ENCODE measurements at regions not wholly inside any gene's neighbourhood (a gene's known extent, or its start where the extent isn't known, plus 50 kb on each side); places are given as distances from the start of the nearest gene placed in this dataset.

DNA sequence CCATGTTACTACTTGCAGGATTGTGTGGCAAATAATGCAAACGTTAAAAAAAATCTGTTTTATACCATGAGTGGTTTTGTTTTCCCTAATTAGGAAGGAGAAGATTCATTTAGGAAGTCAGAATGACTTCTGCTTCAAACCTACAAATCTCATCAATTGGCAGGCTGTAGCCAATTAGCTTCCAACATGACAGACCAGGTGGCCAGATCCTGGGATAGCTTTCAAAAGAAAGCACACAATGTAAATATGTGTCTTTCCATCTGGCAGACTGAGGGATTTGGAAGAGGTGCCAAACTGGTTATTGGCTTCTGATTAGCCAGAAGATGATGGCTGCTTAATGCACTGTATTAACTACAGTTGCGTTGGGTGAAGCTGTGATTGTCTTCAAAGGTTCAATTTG is 432.8 kb downstream of the ANKRD50 start:
- no peak for DNase-seq

DNA sequence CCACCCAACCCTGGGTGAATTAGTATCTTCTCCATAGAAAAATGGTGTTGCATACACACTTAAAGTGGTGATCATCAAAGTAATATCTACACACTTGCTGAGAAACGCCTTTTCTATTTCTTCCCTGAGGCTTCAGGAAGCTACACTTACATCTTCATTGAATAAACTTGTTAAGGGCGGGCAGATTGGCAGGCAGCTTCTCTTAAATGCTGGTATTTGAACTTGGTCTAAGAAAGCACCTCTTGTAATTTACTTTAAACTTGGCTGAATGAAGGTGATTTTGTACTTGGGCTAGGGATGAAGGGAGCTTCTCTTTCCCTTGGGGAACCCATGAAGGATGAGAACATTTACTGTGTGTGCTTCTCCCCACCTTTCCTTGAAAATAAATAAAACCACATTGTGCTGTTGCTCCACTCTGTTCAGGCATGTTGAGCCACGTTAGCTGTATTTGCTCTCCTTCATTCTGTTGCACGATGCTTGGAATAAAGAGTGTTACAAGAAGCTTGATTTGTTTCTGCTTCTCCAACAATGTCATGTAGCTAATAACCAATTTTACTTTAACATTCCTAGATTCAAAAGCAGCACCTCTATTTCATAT is 430.1 kb downstream of the ANKRD50 start:
- no peak for DNase-seq

DNA sequence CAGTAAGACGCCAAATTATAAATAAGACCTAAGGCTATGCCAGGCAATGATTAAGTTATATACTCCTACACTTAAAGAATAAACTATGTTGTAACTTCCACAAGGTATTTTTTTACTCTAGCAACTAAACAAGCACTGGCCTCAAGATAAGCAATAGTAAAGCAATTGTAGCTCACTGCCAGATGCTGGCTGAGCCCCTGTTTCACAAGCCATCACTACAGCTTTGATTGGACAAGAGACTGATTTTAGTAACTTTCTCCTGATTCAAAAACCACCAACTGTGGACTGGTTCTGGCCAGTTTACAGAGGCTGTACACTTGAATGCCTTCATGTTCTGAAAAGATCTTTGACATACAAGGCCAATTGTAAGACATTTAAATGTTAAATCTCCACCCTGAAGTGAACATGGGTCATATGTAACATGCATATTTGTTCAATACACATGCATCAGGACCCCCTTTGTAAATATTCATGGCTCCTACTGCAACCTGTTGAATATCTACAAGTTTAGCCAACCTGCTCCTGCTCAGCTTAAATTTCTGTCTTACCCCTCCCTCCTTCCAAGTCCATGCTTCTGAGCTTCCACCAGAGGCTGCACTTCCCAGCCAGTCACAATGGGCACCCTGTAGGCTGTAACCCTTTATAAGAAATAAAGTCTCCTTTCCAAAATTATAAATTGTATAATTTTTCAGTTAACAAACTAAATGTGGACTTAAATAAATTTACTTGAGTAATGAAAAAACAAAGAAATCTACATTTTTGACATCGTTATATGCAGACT is 423.6 kb downstream of the ANKRD50 start:
- DNase-seq: no peak

DNA sequence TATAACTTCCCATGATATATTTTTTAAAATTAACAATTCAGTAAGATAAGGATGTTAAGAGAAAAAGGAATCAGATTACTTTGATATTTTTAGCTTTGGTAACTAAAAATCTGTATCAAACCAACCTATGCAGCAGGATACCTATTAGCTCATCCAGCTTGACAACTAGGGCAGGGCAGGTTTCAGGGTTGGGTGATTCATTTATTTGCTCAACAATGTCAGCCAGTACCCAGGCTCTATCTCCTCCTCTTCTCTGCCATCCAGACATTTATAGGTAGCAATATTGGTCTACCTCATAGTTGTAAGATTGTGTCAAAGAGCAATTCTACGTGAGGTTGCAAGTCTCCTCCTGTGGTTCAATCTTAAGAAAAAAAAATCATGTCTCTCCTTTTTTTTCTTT is 421.9 kb downstream of the ANKRD50 start:
- no peak for DNase-seq

DNA sequence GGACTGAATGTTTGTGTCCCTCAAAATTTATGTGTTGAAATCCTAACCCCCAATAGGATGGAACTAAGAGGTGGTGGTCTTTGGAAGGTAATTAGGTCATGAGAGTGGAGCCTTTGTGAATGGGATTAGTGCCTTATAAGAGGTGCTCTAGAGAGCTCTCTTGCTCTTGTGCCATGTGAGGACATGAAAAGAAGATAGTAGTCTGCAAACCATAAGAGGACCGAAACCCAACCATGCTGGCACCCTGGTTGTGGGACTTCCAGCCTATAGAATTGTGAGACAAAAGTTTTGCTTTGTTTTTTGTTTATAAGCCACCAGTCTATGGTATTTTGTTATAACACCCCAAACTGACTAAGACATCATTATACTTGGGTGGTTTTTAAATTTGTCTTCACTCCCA is 417.1 kb downstream of the ANKRD50 start:
- DNase-seq: no peak

DNA sequence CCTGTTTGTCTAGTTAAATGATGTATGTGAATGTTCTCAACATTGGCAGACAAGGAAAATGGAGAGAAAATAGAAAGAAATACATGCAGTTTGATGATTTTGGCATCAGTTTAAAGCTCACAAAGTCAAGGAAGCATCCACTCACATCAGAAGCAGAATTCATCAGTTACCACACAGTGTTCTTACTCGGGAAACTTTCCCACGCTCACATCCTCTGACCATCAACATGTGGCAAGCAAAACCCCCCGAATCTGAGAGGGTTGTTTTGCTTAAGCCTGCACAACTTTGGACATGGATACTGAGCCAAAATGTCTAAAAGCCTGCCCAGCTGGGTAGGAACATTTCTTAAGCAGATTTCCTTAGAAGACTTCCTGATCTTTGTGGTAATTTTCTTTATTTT is 407.6 kb downstream of the ANKRD50 start:
- DNase-seq: no peak

DNA sequence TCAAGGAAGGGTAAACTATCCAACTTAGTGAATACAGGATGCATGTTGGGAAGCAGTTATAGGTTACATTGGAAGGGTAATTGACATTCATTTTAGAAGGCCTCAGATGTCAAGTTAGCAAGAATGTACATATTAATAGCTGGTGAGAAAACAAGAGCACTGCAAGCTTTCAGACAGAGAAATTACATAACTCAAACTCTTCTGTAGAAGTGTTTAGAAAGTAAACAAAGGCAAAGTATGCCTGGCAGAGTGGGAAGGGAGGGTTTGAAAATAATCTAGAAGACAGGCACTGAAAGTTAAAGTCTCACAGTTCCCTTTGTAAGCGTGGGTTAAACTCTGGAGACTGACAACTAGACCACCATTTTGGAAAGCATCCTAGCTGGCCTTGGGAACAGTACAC is 406.2 kb downstream of the ANKRD50 start:
- DNase-seq: no peak

DNA sequence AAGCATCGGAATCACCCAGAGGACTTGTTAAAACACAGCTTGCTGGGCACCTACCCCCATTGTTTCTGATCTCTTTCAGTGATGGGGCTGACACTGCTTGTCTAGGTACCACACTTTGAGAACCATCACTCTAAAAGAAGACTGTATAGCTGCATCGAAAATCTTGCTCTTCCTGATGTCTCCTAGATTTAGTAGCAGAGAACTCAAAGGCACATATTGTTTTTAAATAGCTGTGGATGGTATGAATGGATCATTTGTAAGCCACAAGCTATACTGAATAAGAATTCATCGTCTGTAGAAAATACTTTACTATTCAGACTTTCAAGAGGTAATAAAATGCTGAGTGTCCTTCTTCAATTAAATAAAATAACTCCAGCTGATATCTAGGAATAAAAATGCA is 405.4 kb downstream of the ANKRD50 start:
- no peak for DNase-seq

DNA sequence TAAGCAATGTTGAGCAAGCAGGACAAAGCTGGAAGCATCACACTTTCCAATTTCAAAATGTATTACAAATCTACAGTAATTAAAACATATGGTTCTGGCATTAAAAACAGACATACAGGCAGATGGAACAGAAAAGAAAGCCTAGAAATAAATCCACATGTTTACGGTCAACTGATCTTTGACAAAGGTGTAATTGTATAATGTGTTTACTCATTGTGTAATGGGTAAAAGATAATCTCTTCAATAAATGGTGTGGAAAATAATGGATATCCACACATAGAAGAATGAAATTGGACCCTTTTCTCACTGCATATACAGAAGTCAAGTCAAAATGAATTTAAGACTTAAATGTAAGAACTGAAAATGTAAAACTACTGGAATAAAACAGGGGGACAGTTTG is 394.2 kb downstream of the ANKRD50 start:
- DNase-seq: no peak

DNA sequence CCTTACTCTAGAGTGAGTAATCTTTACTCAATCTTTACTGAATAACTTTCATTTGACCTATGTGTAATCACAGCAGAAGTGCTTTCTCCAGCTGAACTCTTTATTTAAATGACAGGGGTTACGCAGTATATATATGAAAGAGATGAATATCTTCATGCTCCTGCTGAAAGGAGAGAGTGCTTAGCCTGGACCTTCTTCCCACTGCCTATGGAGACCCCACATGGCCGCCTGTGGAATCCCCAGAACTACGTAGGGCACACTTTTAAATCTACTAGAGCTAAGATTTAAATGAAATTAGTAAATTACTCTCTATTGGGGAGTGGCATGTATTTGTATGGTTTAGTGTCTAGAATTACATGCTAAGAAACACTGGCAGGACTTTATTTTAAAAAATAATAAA is 391.2 kb downstream of the ANKRD50 start:
- no peak for DNase-seq

DNA sequence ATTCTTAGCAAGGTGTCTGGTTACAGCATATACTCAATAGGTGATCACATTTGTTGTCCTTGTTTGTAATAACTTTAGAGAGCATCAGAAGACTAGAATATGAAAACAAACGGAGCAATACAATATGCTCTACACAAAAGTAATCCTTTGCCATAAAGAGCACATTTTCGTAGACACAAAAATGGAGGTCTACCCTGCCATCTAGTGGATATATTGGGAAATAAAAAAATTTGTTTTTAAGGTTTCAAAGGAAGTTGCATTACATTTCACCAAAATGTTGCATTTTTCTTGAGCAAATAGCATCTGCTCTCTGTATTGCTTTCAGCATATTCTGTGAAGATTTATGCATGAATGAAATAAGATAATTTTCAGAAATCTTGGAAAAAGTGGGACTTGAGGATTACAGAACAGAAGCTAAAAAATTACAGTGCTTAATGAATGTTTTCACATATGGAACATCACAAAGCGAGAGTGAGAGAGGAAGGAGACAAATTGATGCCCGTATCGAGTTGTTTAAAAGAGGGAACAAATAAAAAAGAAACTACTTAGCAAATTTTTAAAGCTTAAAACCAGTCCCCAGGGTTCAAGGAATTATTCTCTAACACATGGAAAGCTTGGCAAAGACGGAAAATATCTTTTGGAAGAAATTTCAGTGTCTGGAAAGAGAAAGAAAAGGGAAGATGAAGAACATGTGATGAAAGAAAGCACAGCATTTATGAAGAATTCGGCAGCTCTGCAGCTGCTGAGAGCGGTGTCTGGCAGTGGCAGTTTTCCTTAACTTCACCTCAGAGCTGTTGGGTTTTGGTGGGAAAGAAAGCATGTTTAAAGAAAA is 390.1 kb downstream of the ANKRD50 start:
- no peak for DNase-seq

DNA sequence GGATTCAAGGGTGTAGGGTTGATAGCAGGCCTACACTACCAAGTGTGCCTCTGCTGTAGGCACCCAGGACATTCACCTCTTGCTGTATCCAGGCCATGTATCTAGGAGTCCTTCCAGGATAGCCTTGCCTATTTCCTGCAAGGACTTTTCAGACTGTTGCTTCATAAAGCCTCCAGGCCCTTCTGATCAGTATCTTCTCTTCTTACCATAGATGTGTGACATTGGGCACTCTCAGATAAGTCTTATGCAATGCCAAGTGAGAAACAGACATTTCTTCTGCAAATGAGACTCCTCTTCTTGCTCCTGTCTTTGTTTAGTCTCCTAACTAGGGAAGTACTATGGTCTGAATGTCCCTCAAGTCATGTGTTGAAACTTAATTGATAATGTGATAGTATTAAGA is 386.8 kb downstream of the ANKRD50 start:
- no peak for DNase-seq

DNA sequence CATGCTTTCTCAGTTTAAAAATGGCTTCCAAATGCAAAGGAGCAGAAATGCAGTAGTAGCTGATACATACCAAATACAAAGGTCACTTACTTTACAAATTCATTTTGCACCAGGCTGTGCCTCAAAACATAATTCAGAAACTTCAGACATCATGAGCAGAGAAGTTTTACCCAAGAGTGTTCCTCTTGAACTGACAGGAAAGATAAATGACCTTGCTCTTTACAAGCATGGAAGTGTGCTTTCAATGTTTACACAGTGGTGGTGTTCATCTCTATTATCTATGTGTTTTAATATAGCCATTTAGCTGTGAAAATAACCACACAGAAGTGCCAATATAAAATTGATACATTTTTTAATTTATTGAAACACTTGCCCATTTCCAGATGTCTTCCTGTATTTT is 383.4 kb downstream of the ANKRD50 start:
- DNase-seq: no peak

DNA sequence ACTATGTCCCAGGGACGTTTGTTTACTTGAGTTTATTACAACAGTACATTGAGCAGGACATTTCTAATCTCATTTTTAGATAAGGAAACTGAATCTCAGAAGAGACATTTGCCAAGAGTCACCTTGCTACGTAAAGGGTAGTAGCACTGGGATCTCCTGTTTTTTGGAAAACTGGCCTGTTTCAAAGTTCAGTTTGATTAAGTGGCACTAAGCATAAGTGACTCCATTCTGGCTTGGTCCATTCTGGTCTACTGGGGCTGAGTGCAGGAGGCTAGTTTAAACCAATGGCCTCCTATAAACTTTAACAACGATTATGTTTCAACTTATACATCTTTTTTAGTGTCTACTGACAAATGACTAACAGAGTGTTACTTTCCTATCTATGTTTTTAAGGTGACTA is 382.5 kb downstream of the ANKRD50 start:
- no peak for DNase-seq

DNA sequence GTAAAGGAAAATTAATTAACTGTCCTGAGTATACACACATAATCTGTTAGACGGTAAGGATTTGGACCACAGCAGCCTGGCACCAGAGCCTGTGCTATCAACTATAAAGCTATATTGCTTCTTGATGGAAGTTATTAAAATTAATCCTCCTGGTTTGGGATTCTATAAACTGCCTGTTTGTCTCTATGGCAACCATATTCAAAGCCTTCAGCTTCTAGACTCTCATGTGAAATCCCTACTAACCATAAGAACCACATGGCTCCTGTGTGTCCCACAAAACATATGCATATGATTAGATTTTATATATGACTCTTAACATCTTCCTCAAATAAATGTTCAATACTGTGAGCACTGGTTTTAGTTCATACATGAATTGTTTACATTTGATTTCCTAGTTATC is 380.8 kb downstream of the ANKRD50 start:
- no peak for DNase-seq

DNA sequence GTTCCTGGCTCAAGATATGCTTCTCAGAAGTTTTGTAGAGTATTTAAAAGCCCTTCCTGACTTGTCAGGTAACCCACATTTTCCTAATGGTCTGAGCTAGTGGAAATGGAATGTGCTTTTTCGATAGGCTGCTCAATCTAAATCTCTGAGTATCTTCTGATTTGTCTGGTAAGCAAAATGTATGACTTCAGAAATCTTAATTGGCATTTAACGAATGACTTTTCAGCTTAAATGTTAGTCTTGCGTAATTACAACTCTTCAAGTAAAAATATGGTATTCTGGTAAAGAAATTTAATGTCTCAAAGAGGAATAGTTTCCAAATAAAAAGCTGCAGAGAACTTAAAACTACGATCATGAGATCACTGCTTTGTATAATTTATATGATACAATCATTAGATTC is 379.1 kb downstream of the ANKRD50 start:
- no peak for DNase-seq

DNA sequence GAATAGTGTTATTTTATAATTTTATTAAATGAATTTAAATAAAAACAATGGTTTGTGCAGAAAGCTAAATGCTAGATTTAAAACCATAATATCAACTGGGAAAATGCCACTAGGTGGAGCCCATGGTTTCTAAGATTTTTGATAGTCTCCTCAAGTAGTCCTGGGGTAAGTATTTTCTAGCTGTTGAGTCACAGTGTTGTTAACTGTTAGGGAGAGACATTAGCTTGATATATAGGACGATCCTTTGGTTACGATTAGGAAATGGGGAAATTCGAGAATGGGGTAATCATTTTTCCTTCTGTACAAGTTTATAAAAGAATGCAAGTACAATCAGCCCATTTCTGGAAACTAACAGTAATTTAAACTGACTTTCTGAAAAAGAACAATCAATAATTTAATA is 378.4 kb downstream of the ANKRD50 start:
- no peak for DNase-seq

DNA sequence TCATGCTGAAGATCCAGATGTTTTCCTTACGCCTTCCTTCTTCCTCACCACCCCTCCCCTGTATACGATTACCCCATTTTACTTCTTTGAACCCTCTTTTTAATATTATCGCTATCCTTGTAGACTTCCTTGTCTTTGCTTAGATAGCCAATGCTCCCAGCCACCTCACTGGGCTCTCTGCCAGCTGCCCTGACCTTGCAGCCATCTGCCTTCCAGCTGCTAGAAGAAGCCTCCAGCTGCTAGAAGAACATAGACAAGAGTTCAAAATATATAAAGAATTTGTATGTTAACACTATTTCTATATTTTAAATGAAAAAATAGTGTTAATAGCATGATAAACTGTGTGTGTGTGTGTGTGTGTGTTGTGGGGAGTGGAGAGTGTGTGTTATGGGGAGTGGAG is 374.7 kb downstream of the ANKRD50 start:
- no peak for DNase-seq

DNA sequence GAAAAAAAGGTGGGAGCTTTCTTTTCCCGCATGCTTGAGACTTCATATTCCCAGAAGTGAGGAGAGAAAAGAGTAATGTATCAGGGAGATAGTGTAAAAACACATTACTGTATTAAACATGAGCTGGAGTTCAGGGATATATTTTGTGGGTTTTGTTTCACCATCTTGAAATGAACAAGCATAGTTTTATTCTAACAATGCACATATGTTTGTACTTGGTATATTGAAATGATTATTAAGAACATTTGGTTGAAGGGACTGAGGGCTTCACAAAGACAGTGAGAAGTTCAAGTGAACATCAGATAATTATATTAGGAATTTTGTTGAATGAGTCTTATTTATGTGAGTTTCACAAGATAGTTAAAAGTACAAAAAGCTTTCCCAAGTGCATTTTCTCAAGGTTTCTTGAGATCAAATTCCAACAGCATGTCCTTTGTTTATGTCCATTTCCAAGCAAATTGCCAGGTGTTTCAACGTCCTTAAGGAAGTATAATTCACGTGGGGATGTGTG is 368.8 kb downstream of the ANKRD50 start:
- DNase-seq: no peak

DNA sequence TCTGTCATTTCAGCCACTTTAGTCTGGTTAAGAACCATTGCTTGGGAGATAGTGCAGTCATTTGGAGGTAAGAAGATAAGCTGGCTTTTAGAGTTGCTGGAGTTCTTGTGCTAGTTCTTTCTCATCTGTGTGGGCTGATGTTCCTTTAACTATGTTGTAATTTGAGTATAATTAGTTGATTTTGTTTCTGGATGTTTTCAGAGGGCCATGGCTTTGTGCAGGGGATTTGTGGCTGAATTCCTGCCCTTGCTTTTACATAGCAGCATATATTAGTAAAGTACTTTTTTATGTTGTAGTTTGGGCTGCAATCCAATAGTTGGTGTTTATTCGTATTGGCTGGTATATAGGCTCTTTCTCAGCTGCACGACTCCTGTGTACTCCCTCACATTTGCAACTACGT is 339.6 kb downstream of the ANKRD50 start:
- no peak for DNase-seq

DNA sequence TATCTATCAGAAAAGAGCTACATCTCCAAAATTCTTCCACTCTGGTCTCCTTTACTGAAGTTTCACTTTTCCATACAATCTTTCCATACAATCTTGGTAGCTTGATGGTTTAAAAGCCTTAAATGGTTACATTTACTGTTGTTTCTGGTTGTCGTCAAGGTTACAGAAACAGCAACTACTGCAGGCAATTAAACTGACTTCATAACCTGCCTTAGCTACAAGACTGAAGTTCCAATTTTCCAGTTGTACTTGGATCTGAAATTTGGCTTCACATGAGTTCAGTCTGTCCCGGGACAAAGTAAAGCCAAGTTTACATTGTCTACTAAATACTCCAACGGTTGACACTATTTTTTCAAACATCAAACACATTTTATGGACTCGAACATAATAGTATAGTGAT is 326.4 kb downstream of the ANKRD50 start:
- DNase-seq: no peak

DNA sequence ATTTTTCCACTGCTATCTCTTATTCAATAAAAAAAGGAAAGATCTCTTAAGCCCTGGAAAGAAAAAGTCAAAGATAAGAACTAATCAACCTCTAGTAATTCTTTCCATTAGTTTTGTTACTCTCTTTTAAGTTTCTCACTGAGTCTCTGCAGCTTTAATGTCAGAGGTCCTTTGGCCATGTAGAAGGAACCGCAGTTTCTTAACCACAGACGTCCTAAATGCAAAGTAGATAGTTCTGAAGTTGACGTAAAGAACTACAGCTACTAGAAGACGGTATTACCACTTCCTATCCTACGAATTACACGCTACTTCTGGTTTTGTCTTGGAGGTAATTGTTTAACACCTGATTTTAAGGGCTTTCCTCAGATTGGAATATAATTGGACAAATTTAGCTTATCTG is 325.9 kb downstream of the ANKRD50 start:
- DNase-seq: no peak

DNA sequence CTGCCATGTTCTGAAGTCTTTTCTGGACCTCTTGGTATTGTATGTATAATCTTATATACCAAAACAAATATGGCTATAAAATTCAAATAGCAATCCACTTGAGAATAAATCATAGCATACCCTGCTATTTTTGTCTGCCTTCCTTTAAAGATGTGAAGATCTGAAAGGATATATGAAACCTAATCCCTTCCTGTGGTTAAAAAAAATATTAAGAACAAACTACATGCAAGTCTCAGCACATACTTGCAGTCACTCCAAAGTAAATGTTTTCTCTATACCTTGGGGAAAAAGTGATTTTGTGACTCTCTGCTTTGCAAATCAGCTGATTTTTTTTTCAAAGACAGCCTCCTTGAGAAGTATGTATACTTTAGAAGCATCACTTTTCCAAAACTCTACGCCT is 322.9 kb downstream of the ANKRD50 start:
- no peak for DNase-seq

DNA sequence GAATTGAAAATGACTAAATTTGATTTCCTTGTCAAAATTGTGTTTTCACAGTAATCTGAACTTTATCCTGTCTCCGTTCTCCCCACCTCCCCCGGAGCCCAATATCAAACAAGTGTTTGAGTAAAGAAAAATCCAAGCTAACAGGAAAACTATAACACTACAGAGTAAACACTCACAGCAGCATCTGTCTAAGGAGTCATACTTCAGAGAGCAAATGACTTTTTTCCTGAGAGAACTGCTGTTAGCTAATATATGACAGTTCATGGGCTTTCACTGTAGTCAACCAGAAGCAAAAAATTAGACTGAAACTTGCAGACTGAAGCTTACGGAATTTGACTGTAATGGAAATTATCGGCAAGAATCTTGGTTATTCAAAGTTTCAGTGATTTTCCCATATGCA is 321.7 kb downstream of the ANKRD50 start:
- no peak for DNase-seq

All from effector CD4-positive, alpha-beta T cell (primary cell).